Colonic mucosa (tissue), 4 donors: ENCODE measurements at regions not wholly inside any gene's neighbourhood (a gene's known extent, or its start where the extent isn't known, plus 50 kb on each side); places are given as distances from the start of the nearest gene placed in this dataset.

ENCODE experiments used
- DNase-seq: peaks from one replicate; pipeline ENCODE4 v3.0.0-alpha.2; 2020
- H3K27ac ChIP-seq: fragments of 200-600 bp; one replicate; pipeline ENCODE4 v1.8.0; 2021
- H3K27me3 ChIP-seq: fragments of 200-600 bp; one replicate; pipeline ENCODE4 v1.8.0; 2021
- H3K36me3 ChIP-seq: fragments of 200-600 bp; one replicate; pipeline ENCODE4 v1.8.0; 2021
- H3K4me1 ChIP-seq: fragments of 200-600 bp; one replicate; pipeline ENCODE4 v1.8.0; 2021; ENCODE audit warnings: mild to moderate bottlenecking
- H3K4me3 ChIP-seq: fragments of 200-600 bp; one replicate; pipeline ENCODE4 v1.8.0; 2021
- H3K9ac ChIP-seq, 2 donors: one replicate each; pipeline ENCODE4 v1.7.0; 2013; ENCODE audit warnings: control low read depth in 2 of 2, low read depth in 2 of 2, low read length in 2 of 2
- H3K9me3 ChIP-seq: fragments of 200-600 bp; one replicate; pipeline ENCODE4 v1.8.0; 2021
- CTCF ChIP-seq: fragments of 200-600 bp; IDR thresholded peaks from one replicate; pipeline ENCODE4 v1.8.0; 2022; ENCODE audit warnings: antibody characterized with exemption, mild to moderate bottlenecking
- intact Hi-C: fragments of 100-400 bp; cut with DNase I; formaldehyde crosslinking; loops from one replicate; pipeline ENCODE4 v1.14.1; 2022
- donor health status: healthy.
- donor health status: DM: no; HTN: no; CAD: no.
- donor health status: DM: no; HTN: no; CAD: no.

- Histone ChIP-seq H3K27me3 (no peaks in the 10 kb centered on the region), H3K9me3 (no peaks in the 10 kb centered on the region), H3K9ac (no peak overlapping the region), H3K27ac (no peak overlapping the region), H3K4me1 (no peaks in the 10 kb centered on the region), H3K36me3 (no peaks in the 10 kb centered on the region), H3K4me3 (no peak overlapping the region)
- intact Hi-C loops, result loop anchor here (10.0 kb wide), 1 partner anchor 145 kb away; no protein-coding TSS in a partner anchor
- no peak for DNase-seq
- no peak for TF ChIP-seq CTCF
Observed at GRCh38 chr12:98229540-98229924, 285.9 kb upstream of the TMPO start.

- Histone ChIP-seq H3K4me1 (no peaks in the 10 kb centered on the region), H3K4me3 (no peak overlapping the region), H3K27me3 (no peaks in the 10 kb centered on the region), H3K9ac (no peak overlapping the region), H3K36me3 (no peaks in the 10 kb centered on the region), H3K9me3 (no peaks in the 10 kb centered on the region), H3K27ac (no peak overlapping the region)
- intact Hi-C loops, result no loop called here
- TF ChIP-seq CTCF, result no peak
- no peak for DNase-seq
Observed at GRCh38 chr12:98232753-98233390, 282.5 kb upstream of the TMPO start.

- intact Hi-C loops, result no loop called here
- Histone ChIP-seq H3K4me3 (no peak overlapping the region), H3K27ac (no peak overlapping the region), H3K4me1 (no peaks in the 10 kb centered on the region), H3K9ac (no peak overlapping the region), H3K36me3 (no peaks in the 10 kb centered on the region), H3K9me3 (no peaks in the 10 kb centered on the region), H3K27me3 (no peaks in the 10 kb centered on the region)
- no peak for DNase-seq
- TF ChIP-seq CTCF, result no peak
Observed at GRCh38 chr12:98235301-98235700, 280.1 kb upstream of the TMPO start.

GRCh38 chr12:98238515-98239130, 276.8 kb upstream of the TMPO start:
- no peak overlapping the region for H3K4me3 ChIP-seq
- H3K9ac ChIP-seq, result no peak overlapping the region
- H3K36me3 ChIP-seq, result no peaks in the 10 kb centered on the region
- H3K27ac ChIP-seq, result no peak overlapping the region
- no peaks in the 10 kb centered on the region for H3K4me1 ChIP-seq
- no peaks in the 10 kb centered on the region for H3K27me3 ChIP-seq
- no peaks in the 10 kb centered on the region for H3K9me3 ChIP-seq
- intact Hi-C loops, result no loop called here
- DNase-seq, result no peak
- TF ChIP-seq CTCF, result no peak

GRCh38 chr12:98243190-98243589, 272.2 kb upstream of the TMPO start:
- Histone ChIP-seq H3K4me3 (no peak overlapping the region), H3K36me3 (no peaks in the 10 kb centered on the region), H3K4me1 (no peaks in the 10 kb centered on the region), H3K27ac (no peak overlapping the region), H3K27me3 (no peaks in the 10 kb centered on the region), H3K9me3 (no peaks in the 10 kb centered on the region), H3K9ac (no peak overlapping the region)
- DNase-seq, result no peak
- intact Hi-C loops, result no loop called here
- no peak for TF ChIP-seq CTCF
